ENCODE measurements at regions not wholly inside any gene's neighbourhood (a gene's known extent, or its start where the extent isn't known, plus 50 kb on each side); places are given as distances from the start of the nearest gene placed in this dataset.

- no peak for DNase-seq (ENCODE audit: low read depth)
These were observed 318.4 kb downstream of the NSG2 start for GRCh38 chr5:174363934-174364333.

- DNase-seq (ENCODE audit: low read depth), result no peak
These were observed 319.2 kb downstream of the NSG2 start for GRCh38 chr5:174364676-174365075.

- peak; percentile 92 for DNase-seq (ENCODE audit: low read depth)
These were observed 326.1 kb downstream of the NSG2 start for GRCh38 chr5:174371600-174372094.

GRCh38 chr5:174374206-174374605 lies 328.7 kb downstream of the NSG2 start:
- no peak for DNase-seq (ENCODE audit: low read depth)

GRCh38 chr5:174376056-174376455 lies 330.6 kb downstream of the NSG2 start:
- DNase-seq (ENCODE audit: low read depth), result no peak

- no peak for DNase-seq (ENCODE audit: low read depth)
These were observed 331.3 kb downstream of the NSG2 start for GRCh38 chr5:174376726-174377373.

- no peak for DNase-seq (ENCODE audit: low read depth)
These were observed 332.8 kb downstream of the NSG2 start for GRCh38 chr5:174378121-174378874.

- DNase-seq (ENCODE audit: low read depth), result no peak
These were observed 334.8 kb downstream of the NSG2 start for GRCh38 chr5:174380311-174380710.

- DNase-seq (ENCODE audit: low read depth), result no peak
These were observed 335.7 kb downstream of the NSG2 start for GRCh38 chr5:174381241-174381640.

GRCh38 chr5:174383210-174384167 lies 338.0 kb downstream of the NSG2 start:
- no peak for DNase-seq (ENCODE audit: low read depth)

GRCh38 chr5:174384509-174384947 lies 339.0 kb downstream of the NSG2 start:
- DNase-seq (ENCODE audit: low read depth), result no peak

GRCh38 chr5:174386306-174386705 lies 338.1 kb upstream of the MSX2 start:
- DNase-seq (ENCODE audit: low read depth), result no peak

- no peak for DNase-seq (ENCODE audit: low read depth)
These were observed 337.5 kb upstream of the MSX2 start for GRCh38 chr5:174386846-174387245.

- no peak for DNase-seq (ENCODE audit: low read depth)
These were observed 336.9 kb upstream of the MSX2 start for GRCh38 chr5:174387448-174387847.

- no peak for DNase-seq (ENCODE audit: low read depth)
These were observed 331.5 kb upstream of the MSX2 start for GRCh38 chr5:174392892-174393291.

GRCh38 chr5:174396541-174396940 lies 327.8 kb upstream of the MSX2 start:
- no peak for DNase-seq (ENCODE audit: low read depth)

GRCh38 chr5:174397206-174397605 lies 327.2 kb upstream of the MSX2 start:
- no peak for DNase-seq (ENCODE audit: low read depth)

- DNase-seq (ENCODE audit: low read depth), result no peak
These were observed 326.2 kb upstream of the MSX2 start for GRCh38 chr5:174398171-174398570.

- no peak for DNase-seq (ENCODE audit: low read depth)
These were observed 325.0 kb upstream of the MSX2 start for GRCh38 chr5:174399411-174399810.

- DNase-seq (ENCODE audit: low read depth), result no peak
These were observed 323.9 kb upstream of the MSX2 start for GRCh38 chr5:174400461-174400860.

- no peak for DNase-seq (ENCODE audit: low read depth)
These were observed 322.6 kb upstream of the MSX2 start for GRCh38 chr5:174401793-174402192.
